Uterus (tissue), 2 donors: ENCODE measurements at regions not wholly inside any gene's neighbourhood (a gene's known extent, or its start where the extent isn't known, plus 50 kb on each side); places are given as distances from the start of the nearest gene placed in this dataset.

ENCODE experiments used
- POLR2A ChIP-seq, 2 donors: fragments of 450-650 bp; IDR thresholded peaks; one replicate each; pipeline ENCODE4 v1.6.1; 2016; ENCODE audit warnings: antibody characterized with exemption in 2 of 2, mild to moderate bottlenecking in 1 of 2, moderate library complexity in 1 of 2
- TF ChIP-seq, protein P1 (sequence below), 4 experiments: fragments of 200-600 bp in 2 of 4; fragments of 450-650 bp in 2 of 4; sonication (generic) in 2 of 4; IDR thresholded peaks; one replicate each; pipeline ENCODE4 v1.5.1; 2016 to 2019; ENCODE audit warnings: antibody characterized with exemption in 4 of 4, mild to moderate bottlenecking in 2 of 4, moderate library complexity in 1 of 4

DNA sequence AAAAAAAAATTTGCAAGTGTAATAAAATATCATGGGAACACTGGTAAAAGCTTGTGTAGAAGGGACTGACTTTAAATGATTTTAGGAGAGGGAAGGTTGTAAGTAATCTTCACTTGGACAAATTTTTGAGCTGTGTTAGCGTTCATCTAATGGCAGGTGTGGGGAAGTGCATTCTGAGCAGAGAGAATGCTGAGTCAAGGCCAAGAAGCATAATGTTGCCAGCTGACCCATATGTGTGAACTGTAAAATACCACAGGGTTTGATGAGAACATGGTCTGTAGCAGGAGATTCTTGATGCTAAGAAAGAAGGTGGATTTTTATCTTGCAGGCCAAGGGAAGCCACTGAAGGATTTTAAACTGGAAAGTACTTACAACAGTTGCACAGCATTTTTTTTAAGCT, 98.2 kb upstream of the ZNF32 start:
- no peak for TF ChIP-seq POLR2A (IDR thresholded peaks at IDR 0.05)
- TF ChIP-seq, protein P1, sequence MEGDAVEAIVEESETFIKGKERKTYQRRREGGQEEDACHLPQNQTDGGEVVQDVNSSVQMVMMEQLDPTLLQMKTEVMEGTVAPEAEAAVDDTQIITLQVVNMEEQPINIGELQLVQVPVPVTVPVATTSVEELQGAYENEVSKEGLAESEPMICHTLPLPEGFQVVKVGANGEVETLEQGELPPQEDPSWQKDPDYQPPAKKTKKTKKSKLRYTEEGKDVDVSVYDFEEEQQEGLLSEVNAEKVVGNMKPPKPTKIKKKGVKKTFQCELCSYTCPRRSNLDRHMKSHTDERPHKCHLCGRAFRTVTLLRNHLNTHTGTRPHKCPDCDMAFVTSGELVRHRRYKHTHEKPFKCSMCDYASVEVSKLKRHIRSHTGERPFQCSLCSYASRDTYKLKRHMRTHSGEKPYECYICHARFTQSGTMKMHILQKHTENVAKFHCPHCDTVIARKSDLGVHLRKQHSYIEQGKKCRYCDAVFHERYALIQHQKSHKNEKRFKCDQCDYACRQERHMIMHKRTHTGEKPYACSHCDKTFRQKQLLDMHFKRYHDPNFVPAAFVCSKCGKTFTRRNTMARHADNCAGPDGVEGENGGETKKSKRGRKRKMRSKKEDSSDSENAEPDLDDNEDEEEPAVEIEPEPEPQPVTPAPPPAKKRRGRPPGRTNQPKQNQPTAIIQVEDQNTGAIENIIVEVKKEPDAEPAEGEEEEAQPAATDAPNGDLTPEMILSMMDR (IDR thresholded peaks at IDR 0.05): no peak
